ENCODE measurements at regions not wholly inside any gene's neighbourhood (a gene's known extent, or its start where the extent isn't known, plus 50 kb on each side); places are given as distances from the start of the nearest gene placed in this dataset.
A peak's percentile ranks its signal among the peaks of the same experiment; 100 is the strongest.

GRCh38 chr11:111172321-111172862 lies 73.1 kb upstream of the POU2AF2 start:
- Histone ChIP-seq H3K4me3 (ENCODE audit: low read length) (no peak overlapping the region), H3K4me1 (ENCODE audit: control insufficient read depth, insufficient read depth, low read length) (no peaks in the 10 kb centered on the region), H3K27me3 (ENCODE audit: control insufficient read depth, insufficient read depth) (no peaks in the 10 kb centered on the region), H3K9me3 (ENCODE audit: control insufficient read depth, low read length) (no peaks in the 10 kb centered on the region), H3K27ac (ENCODE audit: low read length) (no peak overlapping the region)
- DNase-seq = no peak
- intact Hi-C loops (cut with DNase I) = no loop called here
- ATAC-seq = no peak
- WGBS = 64% methylated on average over 3 of the region's 3 CpGs

GRCh38 chr11:111170761-111171379 lies 74.7 kb upstream of the POU2AF2 start:
- no peak for DNase-seq
- Histone ChIP-seq H3K4me1 (ENCODE audit: control insufficient read depth, insufficient read depth, low read length) (no peaks in the 10 kb centered on the region), H3K4me3 (ENCODE audit: low read length) (no peak overlapping the region), H3K27me3 (ENCODE audit: control insufficient read depth, insufficient read depth) (no peaks in the 10 kb centered on the region), H3K27ac (ENCODE audit: low read length) (no peak overlapping the region), H3K9me3 (ENCODE audit: control insufficient read depth, low read length) (no peaks in the 10 kb centered on the region)
- 91% methylated on average over 11 of the region's 11 CpGs for WGBS
- ATAC-seq = no peak
- intact Hi-C loops (cut with DNase I) = no loop called here

- H3K9me3 ChIP-seq (ENCODE audit: control insufficient read depth, low read length) = no peaks in the 10 kb centered on the region
- ATAC-seq = no peak
- H3K27me3 ChIP-seq (ENCODE audit: control insufficient read depth, insufficient read depth) = no peaks in the 10 kb centered on the region
- no peaks in the 10 kb centered on the region for H3K4me1 ChIP-seq (ENCODE audit: control insufficient read depth, insufficient read depth, low read length)
- no peak overlapping the region for H3K4me3 ChIP-seq (ENCODE audit: low read length)
- DNase-seq = no peak
- no peak overlapping the region for H3K27ac ChIP-seq (ENCODE audit: low read length)
- intact Hi-C loops (cut with DNase I) = no loop called here
- 92% methylated on average over 5 of the region's 5 CpGs for WGBS
Observed at GRCh38 chr11:111169367-111169766, 76.2 kb upstream of the POU2AF2 start.

- WGBS = 89% methylated on average over 2 of the region's 2 CpGs
Observed at GRCh38 chr11:111168871-111169270, 76.7 kb upstream of the POU2AF2 start.

GRCh38 chr11:111167666-111168065 lies 77.9 kb upstream of the POU2AF2 start:
- no peak overlapping the region for H3K27ac ChIP-seq (ENCODE audit: low read length)
- no peak overlapping the region for H3K4me3 ChIP-seq (ENCODE audit: low read length)
- 95% methylated on average over 2 of the region's 2 CpGs for WGBS
- H3K9me3 ChIP-seq (ENCODE audit: control insufficient read depth, low read length) = no peaks in the 10 kb centered on the region
- H3K4me1 ChIP-seq (ENCODE audit: control insufficient read depth, insufficient read depth, low read length) = no peaks in the 10 kb centered on the region
- DNase-seq = no peak
- intact Hi-C loops (cut with DNase I) = no loop called here
- ATAC-seq = no peak
- no peaks in the 10 kb centered on the region for H3K27me3 ChIP-seq (ENCODE audit: control insufficient read depth, insufficient read depth)

More at GRCh38 chr11:111168871-111169270, 76.7 kb upstream of the POU2AF2 start:
- Histone ChIP-seq H3K27me3 (ENCODE audit: control insufficient read depth, insufficient read depth) (no peaks in the 10 kb centered on the region), H3K9me3 (ENCODE audit: control insufficient read depth, low read length) (no peaks in the 10 kb centered on the region), H3K4me1 (ENCODE audit: control insufficient read depth, insufficient read depth, low read length) (no peaks in the 10 kb centered on the region), H3K27ac (ENCODE audit: low read length) (no peak overlapping the region), H3K4me3 (ENCODE audit: low read length) (no peak overlapping the region)
- no peak for DNase-seq
- ATAC-seq = no peak
- intact Hi-C loops (cut with DNase I) = no loop called here

GRCh38 chr11:111166598-111166997 lies 78.9 kb upstream of the POU2AF2 start:
- intact Hi-C loops (cut with DNase I) = no loop called here

GRCh38 chr11:111162305-111162704 lies 83.2 kb upstream of the POU2AF2 start:
- DNase-seq (no peak), ATAC-seq (peak in 1 of 2 donors; percentile 26)

More at GRCh38 chr11:111166598-111166997, 78.9 kb upstream of the POU2AF2 start:
- no peaks in the 10 kb centered on the region for H3K4me1 ChIP-seq (ENCODE audit: control insufficient read depth, insufficient read depth, low read length)
- H3K4me3 ChIP-seq (ENCODE audit: low read length) = no peak overlapping the region
- 73% methylated on average over 3 of the region's 3 CpGs for WGBS
- H3K27ac ChIP-seq (ENCODE audit: low read length) = no peak overlapping the region
- H3K9me3 ChIP-seq (ENCODE audit: control insufficient read depth, low read length) = no peaks in the 10 kb centered on the region
- no peak for ATAC-seq
- no peaks in the 10 kb centered on the region for H3K27me3 ChIP-seq (ENCODE audit: control insufficient read depth, insufficient read depth)
- no peak for DNase-seq

GRCh38 chr11:111157571-111157970 lies 88.0 kb upstream of the POU2AF2 start:
- no peaks in the 10 kb centered on the region for H3K4me1 ChIP-seq (ENCODE audit: control insufficient read depth, insufficient read depth, low read length)
- no peaks in the 10 kb centered on the region for H3K9me3 ChIP-seq (ENCODE audit: control insufficient read depth, low read length)
- no peaks in the 10 kb centered on the region for H3K27me3 ChIP-seq (ENCODE audit: control insufficient read depth, insufficient read depth)
- DNase-seq (peak in 1 of 3 donors; percentile 28), ATAC-seq (no peak)
- no peak overlapping the region for H3K4me3 ChIP-seq (ENCODE audit: low read length)
- intact Hi-C loops (cut with DNase I) = no loop called here
- WGBS = 67% methylated on average over 11 of the region's 11 CpGs
- no peak overlapping the region for H3K27ac ChIP-seq (ENCODE audit: low read length)

More at GRCh38 chr11:111162305-111162704, 83.2 kb upstream of the POU2AF2 start:
- Histone ChIP-seq H3K9me3 (ENCODE audit: control insufficient read depth, low read length) (no peaks in the 10 kb centered on the region), H3K4me1 (ENCODE audit: control insufficient read depth, insufficient read depth, low read length) (no peaks in the 10 kb centered on the region), H3K27ac (ENCODE audit: low read length) (no peak overlapping the region), H3K27me3 (ENCODE audit: control insufficient read depth, insufficient read depth) (no peaks in the 10 kb centered on the region), H3K4me3 (ENCODE audit: low read length) (no peak overlapping the region)
- WGBS = 43% methylated on average over 1 of the region's 1 CpG
- intact Hi-C loops (cut with DNase I) = no loop called here

GRCh38 chr11:111155021-111155420 lies 90.5 kb upstream of the POU2AF2 start:
- no peak overlapping the region for H3K4me3 ChIP-seq (ENCODE audit: low read length)
- no peaks in the 10 kb centered on the region for H3K9me3 ChIP-seq (ENCODE audit: control insufficient read depth, low read length)
- intact Hi-C loops (cut with DNase I) = no loop called here
- ATAC-seq (no peak), DNase-seq (no peak)
- H3K4me1 ChIP-seq (ENCODE audit: control insufficient read depth, insufficient read depth, low read length) = no peaks in the 10 kb centered on the region
- WGBS = 73% methylated on average over 2 of the region's 2 CpGs
- no peak overlapping the region for H3K27ac ChIP-seq (ENCODE audit: low read length)
- no peaks in the 10 kb centered on the region for H3K27me3 ChIP-seq (ENCODE audit: control insufficient read depth, insufficient read depth)

- ATAC-seq (no peak), DNase-seq (no peak)
- H3K4me3 ChIP-seq (ENCODE audit: low read length) = no peak overlapping the region
- WGBS = 88% methylated on average over 2 of the region's 2 CpGs
- no peaks in the 10 kb centered on the region for H3K9me3 ChIP-seq (ENCODE audit: control insufficient read depth, low read length)
- intact Hi-C loops (cut with DNase I) = no loop called here
- H3K27me3 ChIP-seq (ENCODE audit: control insufficient read depth, insufficient read depth) = no peaks in the 10 kb centered on the region
- H3K4me1 ChIP-seq (ENCODE audit: control insufficient read depth, insufficient read depth, low read length) = no peaks in the 10 kb centered on the region
- no peak overlapping the region for H3K27ac ChIP-seq (ENCODE audit: low read length)
Observed at GRCh38 chr11:111153194-111153593, 92.3 kb upstream of the POU2AF2 start.

GRCh38 chr11:111148953-111149352 lies 96.6 kb upstream of the POU2AF2 start:
- ATAC-seq (no peak), DNase-seq (no peak)
- no peak overlapping the region for H3K27ac ChIP-seq (ENCODE audit: low read length)
- no peaks in the 10 kb centered on the region for H3K27me3 ChIP-seq (ENCODE audit: control insufficient read depth, insufficient read depth)
- intact Hi-C loops (cut with DNase I) = no loop called here
- H3K4me1 ChIP-seq (ENCODE audit: control insufficient read depth, insufficient read depth, low read length) = no peaks in the 10 kb centered on the region
- no peaks in the 10 kb centered on the region for H3K9me3 ChIP-seq (ENCODE audit: control insufficient read depth, low read length)
- no peak overlapping the region for H3K4me3 ChIP-seq (ENCODE audit: low read length)

- no peak for DNase-seq
- Histone ChIP-seq H3K27me3 (ENCODE audit: control insufficient read depth, insufficient read depth) (no peaks in the 10 kb centered on the region), H3K9me3 (ENCODE audit: control insufficient read depth, low read length) (no peaks in the 10 kb centered on the region), H3K4me3 (ENCODE audit: low read length) (no peak overlapping the region), H3K4me1 (ENCODE audit: control insufficient read depth, insufficient read depth, low read length) (no peaks in the 10 kb centered on the region), H3K27ac (ENCODE audit: low read length) (no peak overlapping the region)
- no peak for ATAC-seq
- WGBS = 53% methylated on average over 3 of the region's 3 CpGs
- intact Hi-C loops (cut with DNase I) = no loop called here
Observed at GRCh38 chr11:111148121-111148520, 97.4 kb upstream of the POU2AF2 start.

Data from right cardiac atrium (tissue), 5 donors.